Omental fat pad (tissue), 3 donors: ENCODE measurements at regions not wholly inside any gene's neighbourhood (a gene's known extent, or its start where the extent isn't known, plus 50 kb on each side); places are given as distances from the start of the nearest gene placed in this dataset.

ENCODE experiments used
- ATAC-seq: fragments of 150-250 bp; one replicate; pipeline ENCODE4 v1.9.1; 2016; ENCODE audit warnings: mild to moderate bottlenecking, moderate library complexity; ENCODE audit not compliant: low FRiP score
- DNase-seq: peaks from one replicate; pipeline ENCODE4 v3.0.0-alpha.2; 2019; ENCODE audit warnings: low spot score
- TF ChIP-seq, protein P1 (sequence below), 3 donors: fragments of 450-650 bp; IDR thresholded peaks; one replicate each; pipeline ENCODE4 v1.5.1; 2016 to 2017; ENCODE audit warnings: antibody characterized with exemption in 3 of 3, mild to moderate bottlenecking in 3 of 3, moderate library complexity in 2 of 3

- DNase-seq (no peak), ATAC-seq (no peak)
- TF ChIP-seq, protein P1, sequence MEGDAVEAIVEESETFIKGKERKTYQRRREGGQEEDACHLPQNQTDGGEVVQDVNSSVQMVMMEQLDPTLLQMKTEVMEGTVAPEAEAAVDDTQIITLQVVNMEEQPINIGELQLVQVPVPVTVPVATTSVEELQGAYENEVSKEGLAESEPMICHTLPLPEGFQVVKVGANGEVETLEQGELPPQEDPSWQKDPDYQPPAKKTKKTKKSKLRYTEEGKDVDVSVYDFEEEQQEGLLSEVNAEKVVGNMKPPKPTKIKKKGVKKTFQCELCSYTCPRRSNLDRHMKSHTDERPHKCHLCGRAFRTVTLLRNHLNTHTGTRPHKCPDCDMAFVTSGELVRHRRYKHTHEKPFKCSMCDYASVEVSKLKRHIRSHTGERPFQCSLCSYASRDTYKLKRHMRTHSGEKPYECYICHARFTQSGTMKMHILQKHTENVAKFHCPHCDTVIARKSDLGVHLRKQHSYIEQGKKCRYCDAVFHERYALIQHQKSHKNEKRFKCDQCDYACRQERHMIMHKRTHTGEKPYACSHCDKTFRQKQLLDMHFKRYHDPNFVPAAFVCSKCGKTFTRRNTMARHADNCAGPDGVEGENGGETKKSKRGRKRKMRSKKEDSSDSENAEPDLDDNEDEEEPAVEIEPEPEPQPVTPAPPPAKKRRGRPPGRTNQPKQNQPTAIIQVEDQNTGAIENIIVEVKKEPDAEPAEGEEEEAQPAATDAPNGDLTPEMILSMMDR (IDR thresholded peaks at IDR 0.05), result no peak
Measured at GRCh38 chr1:82689217-82689616, 888.5 kb downstream of the ADGRL2 start.

- ATAC-seq (no peak), DNase-seq (no peak)
- TF ChIP-seq, protein P1 (IDR thresholded peaks at IDR 0.05), result no peak
Measured at GRCh38 chr1:82686774-82687173, 886.0 kb downstream of the ADGRL2 start.

GRCh38 chr1:82646888-82647287 lies 846.2 kb downstream of the ADGRL2 start:
- ATAC-seq (no peak), DNase-seq (no peak)
- TF ChIP-seq, protein P1 (IDR thresholded peaks at IDR 0.05), result no peak

- TF ChIP-seq, protein P1 (IDR thresholded peaks at IDR 0.05), result no peak
- DNase-seq (no peak), ATAC-seq (no peak)
Measured at GRCh38 chr1:82646336-82646735, 845.6 kb downstream of the ADGRL2 start.

- TF ChIP-seq, protein P1 (IDR thresholded peaks at IDR 0.05), result no peak
- DNase-seq (no peak), ATAC-seq (no peak)
Measured at GRCh38 chr1:82644186-82644915, 843.6 kb downstream of the ADGRL2 start.

GRCh38 chr1:82640352-82640751 lies 839.6 kb downstream of the ADGRL2 start:
- TF ChIP-seq, protein P1 (IDR thresholded peaks at IDR 0.05), result no peak
- no peak for DNase-seq
- no peak for ATAC-seq

GRCh38 chr1:82634266-82634665 lies 833.5 kb downstream of the ADGRL2 start:
- TF ChIP-seq, protein P1 (IDR thresholded peaks at IDR 0.05), result no peak
- no peak for ATAC-seq
- DNase-seq, result no peak
